K562 (cell line): ENCODE measurements at regions not wholly inside any gene's neighbourhood (a gene's known extent, or its start where the extent isn't known, plus 50 kb on each side); places are given as distances from the start of the nearest gene placed in this dataset.

Source experiments
- ATAC-seq: fragments of 200-7000 bp; cut with Tn5 transposase; 3 replicates; pipeline ENCODE4 v1.9.1; 2020; ENCODE audit warnings: moderate library complexity
- BruUV-seq: library from RNA; stranded (reverse); fragments of 400-500 nt; replicated peaks from 2 replicates; lab custom pipeline; 2021; lab: Mats Ljungman, UMichigan
- CTCF ChIA-PET: fragments of 300-600 bp; formaldehyde crosslinking; extraction: SDS; loops from one replicate; lab custom pipeline; 2021; ENCODE audit warnings: low intra/inter-chr PET ratio; lab: Yijun Ruan, JAX
- POLR2A ChIA-PET: fragments of 300-600, 350-650 bp; sonication (Branson Sonifier 250); formaldehyde crosslinking; extraction: SDS; loops from one replicate; lab custom pipeline; 2021; ENCODE audit warnings: antibody characterized with exemption, inconsistent platforms; lab: Yijun Ruan, JAX
- DNase-seq, 4 experiments: peaks; one replicate each; pipeline versions ENCODE4 v3.0.0 to v3.0.0-alpha.2; 2011 to 2018; ENCODE audit warnings: low spot score in 3 of 4, mixed read lengths in 3 of 4; ENCODE audit errors: extremely low read depth in 1 of 4
- FAIRE-seq: peaks from 2 replicates; lab custom pipeline; 2011; peaks lifted over from hg19 to GRCh38; lab: Jason Lieb, UNC
- H2AFZ ChIP-seq: 2 replicates; pipeline ENCODE4 v1.6.0; 2011; ENCODE audit warnings: low read depth, low read length, control low read depth, inconsistent platforms
- H3K27ac ChIP-seq: fragments of 200-600 bp; 3 replicates; pipeline ENCODE4 v1.8.0; 2011; ENCODE audit warnings: low read depth, mild to moderate bottlenecking, control low read depth, inconsistent platforms, low read length, moderate library complexity, mixed read lengths; ENCODE audit errors: extremely low read depth
- H3K27me3 ChIP-seq, 2 experiments: fragments of 300-600 bp in 1 of 2; 2 replicates in 1 of 2; 3 replicates in 1 of 2; pipeline versions ENCODE4 v1.6.0 to v1.8.0; 2011; ENCODE audit warnings: inconsistent platforms in 2 of 2, low read length in 2 of 2, mild to moderate bottlenecking in 1 of 2, mixed read lengths in 1 of 2, moderate library complexity in 1 of 2; ENCODE audit not compliant: control insufficient read depth in 2 of 2, insufficient read depth in 2 of 2
- H3K36me3 ChIP-seq: fragments of 300-600 bp; 3 replicates; pipeline ENCODE4 v1.8.0; 2011; ENCODE audit warnings: mild to moderate bottlenecking, low read length, inconsistent platforms; ENCODE audit not compliant: control insufficient read depth, insufficient read depth
- H3K4me1 ChIP-seq, 2 experiments: fragments of 200-600 bp in 1 of 2; replicated peaks in 1 of 2; 2 replicates in 1 of 2; 3 replicates in 1 of 2; pipeline versions ENCODE4 v1.5.1 to v1.8.0; 2011; ENCODE audit warnings: inconsistent platforms in 2 of 2, low read length in 2 of 2, mild to moderate bottlenecking in 1 of 2, mixed read lengths in 1 of 2, moderate library complexity in 1 of 2; ENCODE audit not compliant: control insufficient read depth in 2 of 2, insufficient read depth in 2 of 2
- H3K4me2 ChIP-seq: 2 replicates; pipeline ENCODE4 v1.6.1; 2011; ENCODE audit warnings: low read length, control low read depth, inconsistent platforms, mixed read lengths; ENCODE audit not compliant: insufficient read depth
- H3K4me3 ChIP-seq: fragments of 200-600 bp; sonication (generic), shearing (Covaris generic); 2 replicates; pipeline ENCODE4 v1.5.1; 2016; ENCODE audit warnings: control low read depth, inconsistent platforms
- H3K79me2 ChIP-seq: fragments of 200-600 bp; 3 replicates; pipeline ENCODE4 v1.8.0; 2011; ENCODE audit warnings: low read length, inconsistent platforms; ENCODE audit not compliant: control insufficient read depth, insufficient read depth
- H3K9ac ChIP-seq, 2 experiments: 2 replicates each; pipeline versions ENCODE4 v1.6.0 to v1.6.1; 2011; ENCODE audit warnings: low read depth in 2 of 2, low read length in 2 of 2, control low read depth in 1 of 2, inconsistent platforms in 1 of 2, mild to moderate bottlenecking in 1 of 2, mixed read lengths in 1 of 2; ENCODE audit not compliant: insufficient read depth in 1 of 2
- H3K9me1 ChIP-seq: one replicate; pipeline ENCODE4 v1.6.0; 2011; ENCODE audit warnings: inconsistent platforms, mild to moderate bottlenecking, low read length, moderate library complexity; ENCODE audit not compliant: control insufficient read depth, insufficient read depth
- H3K9me3 ChIP-seq: replicated peaks from 2 replicates; pipeline ENCODE4 v1.5.1; 2011; ENCODE audit warnings: low read depth, low read length, inconsistent platforms; ENCODE audit not compliant: control insufficient read depth, insufficient read depth
- H4K20me1 ChIP-seq: replicated peaks from 2 replicates; pipeline ENCODE4 v1.6.1; 2011; ENCODE audit warnings: low read length, inconsistent platforms, mixed read lengths; ENCODE audit not compliant: control insufficient read depth, insufficient read depth
- CBFB ChIP-seq: sonication (generic); formaldehyde crosslinking; IDR thresholded peaks from 2 replicates; pipeline ENCODE4 v1.4.0; 2020; ENCODE audit warnings: mild to moderate bottlenecking, missing genetic modification reagents
- HEY1 ChIP-seq: fragments of 250-450 bp; sonication (Bioruptor Pico); IDR thresholded peaks from 2 replicates; pipeline ENCODE4 v1.5.0; 2020; ENCODE audit warnings: mild to moderate bottlenecking, moderate library complexity, borderline replicate concordance
- HOMEZ ChIP-seq: fragments of 250-450 bp; sonication (Bioruptor Pico); IDR thresholded peaks from 2 replicates; pipeline ENCODE4 v1.4.0; 2020; ENCODE audit warnings: mild to moderate bottlenecking, moderate library complexity
- SETDB1 ChIP-seq: IDR thresholded peaks from one replicate; pipeline ENCODE4 v1.6.1; 2012; ENCODE audit warnings: low read length, control low read depth, inconsistent platforms
- ZFP30 ChIP-seq: fragments of 250-450 bp; sonication (Bioruptor Pico); IDR thresholded peaks from 2 replicates; pipeline ENCODE4 v1.8.0; 2022; ENCODE audit warnings: moderate library complexity, mild to moderate bottlenecking, inconsistent platforms, borderline replicate concordance
- ZNF217 ChIP-seq: sonication (generic); formaldehyde crosslinking; IDR thresholded peaks from 2 replicates; pipeline ENCODE4 v1.8.0; 2022; ENCODE audit warnings: mild to moderate bottlenecking, missing genetic modification reagents
- ZNF311 ChIP-seq: fragments of 250-450 bp; sonication (Bioruptor Pico); IDR thresholded peaks from 2 replicates; pipeline ENCODE4 v1.4.0; 2020; ENCODE audit warnings: mild to moderate bottlenecking, moderate library complexity
- ZNF318 ChIP-seq, 2 experiments: fragments of 450-650 bp; IDR thresholded peaks; 2 replicates each; pipeline ENCODE4 v1.6.1; 2016; ENCODE audit warnings: mild to moderate bottlenecking in 2 of 2, borderline replicate concordance in 1 of 2, low read depth in 1 of 2, moderate library complexity in 1 of 2
- WGBS: fragments of 100-300 bp; shearing (Covaris generic); methylation state at CpG from one replicate; pipeline ENCODE4 v1.1.6; 2016; ENCODE audit warnings: low coverage, mixed read lengths; ENCODE audit not compliant: insufficient coverage; ENCODE audit errors: missing lambda C conversion rate; 5-methylcytosine and 5-hydroxymethylcytosine counted together
- in situ Hi-C: fragments of 300-500 bp; cut with MboI; formaldehyde crosslinking; loops from 4 replicates; pipeline ENCODE4 v1.15.0; 2018; ENCODE audit warnings: inconsistent platforms, mixed read lengths
- intact Hi-C: fragments of 100-400 bp; cut with micrococcal nuclease; formaldehyde crosslinking; loops from 2 replicates; pipeline ENCODE4 v1.14.2; 2022
- TF ChIP-seq, protein P1 (sequence below): fragments of 450-650 bp; IDR thresholded peaks from one replicate; pipeline ENCODE4 v1.6.1; 2018; ENCODE audit warnings: mild to moderate bottlenecking, moderate library complexity; ENCODE audit not compliant: partially characterized antibody

DNA sequence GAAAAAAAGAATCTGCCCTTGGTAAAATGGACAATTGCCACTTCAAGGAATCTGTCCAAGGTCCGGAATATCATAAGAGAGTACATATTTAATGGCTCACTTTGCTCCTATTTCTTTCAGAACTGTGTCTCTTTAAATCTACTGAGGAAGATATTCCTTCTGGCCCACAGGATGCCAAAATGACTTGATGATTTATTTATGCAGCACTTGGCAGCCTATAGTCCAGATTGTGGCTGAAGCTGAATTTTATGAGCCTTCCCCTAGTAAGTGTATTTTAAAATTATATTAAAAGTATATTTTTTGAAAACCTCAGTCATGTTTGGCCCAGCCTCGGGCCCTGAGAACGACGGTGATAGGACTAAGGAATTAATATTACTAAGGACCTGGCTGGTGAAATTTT lies 465.1 kb upstream of the HNRNPA3 start (continued):
- TF ChIP-seq HEY1 (CRISPR knock-in tag) (no peak), HOMEZ (CRISPR knock-in tag) (no peak), SETDB1 (no peak)
- TF ChIP-seq, protein P1, sequence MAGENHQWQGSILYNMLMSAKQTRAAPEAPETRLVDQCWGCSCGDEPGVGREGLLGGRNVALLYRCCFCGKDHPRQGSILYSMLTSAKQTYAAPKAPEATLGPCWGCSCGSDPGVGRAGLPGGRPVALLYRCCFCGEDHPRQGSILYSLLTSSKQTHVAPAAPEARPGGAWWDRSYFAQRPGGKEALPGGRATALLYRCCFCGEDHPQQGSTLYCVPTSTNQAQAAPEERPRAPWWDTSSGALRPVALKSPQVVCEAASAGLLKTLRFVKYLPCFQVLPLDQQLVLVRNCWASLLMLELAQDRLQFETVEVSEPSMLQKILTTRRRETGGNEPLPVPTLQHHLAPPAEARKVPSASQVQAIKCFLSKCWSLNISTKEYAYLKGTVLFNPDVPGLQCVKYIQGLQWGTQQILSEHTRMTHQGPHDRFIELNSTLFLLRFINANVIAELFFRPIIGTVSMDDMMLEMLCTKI: no peak

- Histone ChIP-seq H3K4me2 (no peak overlapping the region), H3K9ac (no peak overlapping the region), H3K9me3 (no peaks in the 10 kb centered on the region), H2AFZ (no peak overlapping the region), H4K20me1 (no peaks in the 10 kb centered on the region), H3K79me2 (no peaks in the 10 kb centered on the region), H3K4me3 (no peak overlapping the region), H3K27me3 (peaks cover 3 to 4% of the 10 kb centered on the region in 2 experiments; a peak in 2 of 5 replicates), H3K27ac (no peak overlapping the region), H3K4me1 (no peaks in the 10 kb centered on the region), H3K36me3 (no peaks in the 10 kb centered on the region), H3K9me1 (no peaks in the 10 kb centered on the region)
- ChIA-PET CTCF (no interaction called here), POLR2A (no interaction called here)
- WGBS: 1% methylated on average over 4 of the region's 4 CpGs
- intact Hi-C loops (no loop called here), in situ Hi-C loops (no loop called here)
- no peak for TF ChIP-seq ZFP30
- TF ChIP-seq ZNF217 (CRISPR knock-in tag): no peak
- TF ChIP-seq ZNF311: no peak
- TF ChIP-seq CBFB (CRISPR knock-in tag): no peak
- TF ChIP-seq ZNF318 (IDR thresholded peaks at IDR 0.05; ENCODE audit: borderline replicate concordance in 1 of 2, low read depth in 1 of 2): no peak
- FAIRE-seq (no peak), ATAC-seq (no peak), DNase-seq (no peak)
- no TSS peak for BruUV-seq
Measured at GRCh38 chr2:176747928-176748327, 464.7 kb upstream of the HNRNPA3 start.
